ENCODE measurements at regions not wholly inside any gene's neighbourhood (a gene's known extent, or its start where the extent isn't known, plus 50 kb on each side); places are given as distances from the start of the nearest gene placed in this dataset.

DNA sequence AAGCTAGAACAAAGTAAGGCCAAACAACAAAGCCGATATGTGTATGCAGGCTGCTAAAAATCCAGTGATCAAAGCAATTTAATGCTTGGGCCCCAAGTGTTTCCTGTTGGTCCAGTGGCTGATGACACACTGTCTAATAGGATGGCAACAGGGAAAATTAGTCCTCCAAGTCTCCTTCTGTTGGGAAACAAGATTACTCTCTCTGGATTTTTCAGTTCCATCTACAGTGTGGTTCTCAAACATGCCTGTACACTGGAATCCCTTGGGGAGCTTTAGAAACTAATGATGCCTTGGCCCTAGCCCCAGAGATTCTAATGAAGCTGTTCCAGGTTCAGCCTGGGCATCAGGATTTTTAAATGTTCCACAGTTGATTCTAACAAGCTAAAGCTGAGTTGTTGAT, 198.7 kb downstream of the AHR start:
- H2AFZ ChIP-seq (ENCODE audit: low read length): no peak overlapping the region
- TF ChIP-seq EZH2phosphoT487 (IDR thresholded peaks at IDR 0.05; ENCODE audit: borderline replicate concordance): no peak
- TF ChIP-seq, protein P1, sequence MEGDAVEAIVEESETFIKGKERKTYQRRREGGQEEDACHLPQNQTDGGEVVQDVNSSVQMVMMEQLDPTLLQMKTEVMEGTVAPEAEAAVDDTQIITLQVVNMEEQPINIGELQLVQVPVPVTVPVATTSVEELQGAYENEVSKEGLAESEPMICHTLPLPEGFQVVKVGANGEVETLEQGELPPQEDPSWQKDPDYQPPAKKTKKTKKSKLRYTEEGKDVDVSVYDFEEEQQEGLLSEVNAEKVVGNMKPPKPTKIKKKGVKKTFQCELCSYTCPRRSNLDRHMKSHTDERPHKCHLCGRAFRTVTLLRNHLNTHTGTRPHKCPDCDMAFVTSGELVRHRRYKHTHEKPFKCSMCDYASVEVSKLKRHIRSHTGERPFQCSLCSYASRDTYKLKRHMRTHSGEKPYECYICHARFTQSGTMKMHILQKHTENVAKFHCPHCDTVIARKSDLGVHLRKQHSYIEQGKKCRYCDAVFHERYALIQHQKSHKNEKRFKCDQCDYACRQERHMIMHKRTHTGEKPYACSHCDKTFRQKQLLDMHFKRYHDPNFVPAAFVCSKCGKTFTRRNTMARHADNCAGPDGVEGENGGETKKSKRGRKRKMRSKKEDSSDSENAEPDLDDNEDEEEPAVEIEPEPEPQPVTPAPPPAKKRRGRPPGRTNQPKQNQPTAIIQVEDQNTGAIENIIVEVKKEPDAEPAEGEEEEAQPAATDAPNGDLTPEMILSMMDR (conservative IDR thresholded peaks at IDR 0.05; ENCODE audit: low read length): no peak
- H3K4me3 ChIP-seq (ENCODE audit: low read length, poor library complexity, severe bottlenecking): no peak overlapping the region
- H4K20me1 ChIP-seq (ENCODE audit: insufficient read depth, low read length, poor library complexity, severe bottlenecking): no peaks in the 10 kb centered on the region
- H3K9me3 ChIP-seq (ENCODE audit: insufficient read depth, low read depth, low read length): no peaks in the 10 kb centered on the region
- H3K27me3 ChIP-seq (ENCODE audit: insufficient read depth, low read length, poor library complexity, severe bottlenecking): no peaks in the 10 kb centered on the region
- H3K4me2 ChIP-seq (ENCODE audit: low read depth, low read length, poor library complexity, severe bottlenecking): no peak overlapping the region
- H3F3A ChIP-seq (ENCODE audit: low read depth): no peaks in the 10 kb centered on the region
- H3K9me2 ChIP-seq (replicated peaks; ENCODE audit: low read depth, low read length): no peaks in the 10 kb centered on the region
- H3K36me3 ChIP-seq (ENCODE audit: insufficient read depth, low read length): no peaks in the 10 kb centered on the region
- H3K4me1 ChIP-seq (ENCODE audit: insufficient read depth, low read length, poor library complexity, severe bottlenecking): peaks cover 9% of the 10 kb centered on the region
- no peak overlapping the region for H3K9ac ChIP-seq (ENCODE audit: low read depth, low read length, poor library complexity, severe bottlenecking)
- H3K79me2 ChIP-seq (ENCODE audit: insufficient read depth, low read length): no peaks in the 10 kb centered on the region

DNA sequence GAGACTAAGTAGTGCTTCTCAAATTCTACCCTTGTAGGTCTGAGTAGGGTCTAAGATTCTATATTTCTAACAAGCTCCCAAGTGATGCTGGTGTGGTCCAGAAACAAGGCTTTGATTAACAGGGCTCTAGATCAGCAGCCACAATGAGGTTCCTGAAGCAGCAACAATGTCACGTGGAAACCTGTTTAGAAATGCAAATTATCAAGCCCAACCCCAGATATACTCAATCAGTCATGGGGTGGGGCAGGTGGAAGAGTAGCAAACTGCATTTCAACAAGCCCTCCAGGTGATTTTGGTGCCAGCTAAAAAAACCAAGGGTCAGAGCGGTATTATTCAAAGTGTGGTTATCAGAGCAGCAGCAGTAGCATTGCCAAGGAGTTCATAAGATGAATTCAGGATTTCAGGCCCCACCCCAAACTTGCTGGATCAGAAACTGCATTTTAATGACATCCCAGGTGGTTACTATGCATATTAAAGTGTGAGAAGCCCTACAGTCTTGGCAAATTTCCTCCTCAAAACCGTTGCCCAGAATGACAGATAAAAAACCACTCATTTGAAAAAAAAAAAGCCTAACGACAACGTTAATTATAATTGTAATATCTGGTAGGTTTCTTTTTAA, 199.2 kb downstream of the AHR start:
- H3K4me3 ChIP-seq (ENCODE audit: low read length, poor library complexity, severe bottlenecking): no peak overlapping the region
- no peak overlapping the region for H3K9ac ChIP-seq (ENCODE audit: low read depth, low read length, poor library complexity, severe bottlenecking)
- no peaks in the 10 kb centered on the region for H4K20me1 ChIP-seq (ENCODE audit: insufficient read depth, low read length, poor library complexity, severe bottlenecking)
- H3K79me2 ChIP-seq (ENCODE audit: insufficient read depth, low read length): no peaks in the 10 kb centered on the region
- no peaks in the 10 kb centered on the region for H3K9me3 ChIP-seq (ENCODE audit: insufficient read depth, low read depth, low read length)
- no peak overlapping the region for H2AFZ ChIP-seq (ENCODE audit: low read length)
- H3K4me2 ChIP-seq (ENCODE audit: low read depth, low read length, poor library complexity, severe bottlenecking): no peak overlapping the region
- H3K27me3 ChIP-seq (ENCODE audit: insufficient read depth, low read length, poor library complexity, severe bottlenecking): no peaks in the 10 kb centered on the region
- no peaks in the 10 kb centered on the region for H3K9me2 ChIP-seq (replicated peaks; ENCODE audit: low read depth, low read length)
- no peak for TF ChIP-seq EZH2phosphoT487 (IDR thresholded peaks at IDR 0.05; ENCODE audit: borderline replicate concordance)
- TF ChIP-seq, protein P1 (conservative IDR thresholded peaks at IDR 0.05; ENCODE audit: low read length): no peak
- H3K4me1 ChIP-seq (ENCODE audit: insufficient read depth, low read length, poor library complexity, severe bottlenecking): peaks cover 9% of the 10 kb centered on the region
- H3F3A ChIP-seq (ENCODE audit: low read depth): no peaks in the 10 kb centered on the region
- no peaks in the 10 kb centered on the region for H3K36me3 ChIP-seq (ENCODE audit: insufficient read depth, low read length)

DNA sequence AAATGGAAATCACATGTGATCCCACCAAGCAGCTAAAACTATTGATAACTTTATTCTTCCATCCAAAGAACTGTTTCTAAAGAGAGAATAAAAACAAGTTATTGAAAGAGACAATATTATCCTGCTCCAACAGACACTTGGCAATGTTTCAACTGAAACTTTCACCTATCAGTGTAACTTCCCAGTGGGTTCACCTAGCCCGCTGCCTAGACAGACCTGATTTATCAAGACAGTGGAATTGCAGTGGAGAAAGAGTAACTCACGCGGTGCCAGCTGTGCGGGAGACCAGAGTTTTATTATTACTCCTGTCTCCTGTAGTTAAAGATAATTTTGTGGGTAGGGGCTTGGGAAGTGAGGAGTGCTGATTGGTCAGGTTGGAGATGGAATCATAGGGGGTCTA, 199.8 kb downstream of the AHR start:
- no peaks in the 10 kb centered on the region for H3K9me3 ChIP-seq (ENCODE audit: insufficient read depth, low read depth, low read length)
- H3K36me3 ChIP-seq (ENCODE audit: insufficient read depth, low read length): no peaks in the 10 kb centered on the region
- no peak overlapping the region for H3K4me2 ChIP-seq (ENCODE audit: low read depth, low read length, poor library complexity, severe bottlenecking)
- H3F3A ChIP-seq (ENCODE audit: low read depth): no peaks in the 10 kb centered on the region
- H3K79me2 ChIP-seq (ENCODE audit: insufficient read depth, low read length): no peaks in the 10 kb centered on the region
- no peaks in the 10 kb centered on the region for H4K20me1 ChIP-seq (ENCODE audit: insufficient read depth, low read length, poor library complexity, severe bottlenecking)
- TF ChIP-seq, protein P1 (conservative IDR thresholded peaks at IDR 0.05; ENCODE audit: low read length): no peak
- TF ChIP-seq EZH2phosphoT487 (IDR thresholded peaks at IDR 0.05; ENCODE audit: borderline replicate concordance): no peak
- H3K9me2 ChIP-seq (replicated peaks; ENCODE audit: low read depth, low read length): no peaks in the 10 kb centered on the region
- no peak overlapping the region for H2AFZ ChIP-seq (ENCODE audit: low read length)
- H3K4me1 ChIP-seq (ENCODE audit: insufficient read depth, low read length, poor library complexity, severe bottlenecking): peaks cover 9% of the 10 kb centered on the region
- no peak overlapping the region for H3K4me3 ChIP-seq (ENCODE audit: low read length, poor library complexity, severe bottlenecking)
- H3K27me3 ChIP-seq (ENCODE audit: insufficient read depth, low read length, poor library complexity, severe bottlenecking): no peaks in the 10 kb centered on the region
- H3K9ac ChIP-seq (ENCODE audit: low read depth, low read length, poor library complexity, severe bottlenecking): no peak overlapping the region

Measured in Loucy (cell line).